Skeletal muscle satellite cell (primary cell): ENCODE measurements at regions not wholly inside any gene's neighbourhood (a gene's known extent, or its start where the extent isn't known, plus 50 kb on each side); places are given as distances from the start of the nearest gene placed in this dataset.
"Not testable (repeated sequence)": the region's sequence is repeated elsewhere in the genome, so short reads cannot be mapped to it uniquely, and the experiment has no call there.

Experiments used
- H3K27me3 ChIP-seq: 2 replicates; pipeline ENCODE4 v1.7.0; 2013; ENCODE audit warnings: low read length; ENCODE audit not compliant: control insufficient read depth, insufficient read depth
- H3K36me3 ChIP-seq: 2 replicates; pipeline ENCODE4 v1.7.0; 2013; ENCODE audit warnings: mild to moderate bottlenecking, control low read depth, low read length; ENCODE audit not compliant: insufficient read depth
- H3K4me1 ChIP-seq: 2 replicates; pipeline ENCODE4 v1.7.0; 2013; ENCODE audit warnings: low read length; ENCODE audit not compliant: control insufficient read depth, insufficient read depth
- H3K4me2 ChIP-seq: 2 replicates; pipeline ENCODE4 v1.7.0; 2013; ENCODE audit warnings: mild to moderate bottlenecking, low read length
- H3K4me3 ChIP-seq: 2 replicates; pipeline ENCODE4 v1.7.0; 2013; ENCODE audit warnings: low read length
- H3K9ac ChIP-seq: 2 replicates; pipeline ENCODE4 v1.7.0; 2013; ENCODE audit warnings: mild to moderate bottlenecking, low read depth, low read length, moderate library complexity
- H3K9me3 ChIP-seq: replicated peaks from 2 replicates; pipeline ENCODE4 v1.7.0; 2013; ENCODE audit warnings: mild to moderate bottlenecking, control low read depth, low read length

DNA sequence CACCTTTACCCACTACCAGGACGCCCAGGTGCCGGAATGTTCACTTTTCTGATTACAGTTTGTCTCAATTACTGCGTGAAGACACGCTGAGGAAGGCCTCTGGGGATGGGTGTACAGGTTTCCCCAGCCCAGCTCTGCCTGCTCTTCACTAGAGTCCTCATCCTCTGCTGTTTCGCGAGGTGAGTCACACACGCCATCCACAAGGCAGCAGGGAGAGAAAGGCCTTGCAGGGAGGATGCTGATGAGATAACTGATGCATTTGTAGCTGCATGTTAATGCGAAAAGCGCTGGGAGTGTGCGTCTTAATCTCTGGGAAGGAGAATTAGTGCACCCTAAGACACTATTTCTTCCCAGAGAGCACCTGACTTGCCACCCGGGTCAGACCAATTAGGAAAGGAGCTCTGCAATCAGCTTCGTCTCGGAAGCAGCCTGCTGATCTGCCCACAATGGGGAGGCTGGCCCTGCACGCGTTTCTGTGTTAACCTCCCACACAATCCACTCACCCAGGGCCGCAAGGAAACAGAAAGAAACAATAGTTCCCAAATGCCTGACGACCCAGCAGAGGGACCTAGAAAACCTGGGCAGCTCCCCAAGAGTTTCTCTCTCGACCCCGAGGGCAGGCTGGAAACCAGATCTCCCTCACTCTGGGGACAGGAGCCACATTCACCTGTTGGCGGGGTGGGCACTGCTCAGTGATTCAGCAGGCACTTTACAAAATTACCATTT lies 578.7 kb downstream of the GLRX3 start:
- Histone ChIP-seq H3K9me3 (peaks cover 44% of the 10 kb centered on the region), H3K4me2 (no peak overlapping the region), H3K4me1 (no peaks in the 10 kb centered on the region), H3K4me3 (no peak overlapping the region), H3K27me3 (no peaks in the 10 kb centered on the region), H3K9ac (no peak overlapping the region), H3K36me3 (no peaks in the 10 kb centered on the region)

DNA sequence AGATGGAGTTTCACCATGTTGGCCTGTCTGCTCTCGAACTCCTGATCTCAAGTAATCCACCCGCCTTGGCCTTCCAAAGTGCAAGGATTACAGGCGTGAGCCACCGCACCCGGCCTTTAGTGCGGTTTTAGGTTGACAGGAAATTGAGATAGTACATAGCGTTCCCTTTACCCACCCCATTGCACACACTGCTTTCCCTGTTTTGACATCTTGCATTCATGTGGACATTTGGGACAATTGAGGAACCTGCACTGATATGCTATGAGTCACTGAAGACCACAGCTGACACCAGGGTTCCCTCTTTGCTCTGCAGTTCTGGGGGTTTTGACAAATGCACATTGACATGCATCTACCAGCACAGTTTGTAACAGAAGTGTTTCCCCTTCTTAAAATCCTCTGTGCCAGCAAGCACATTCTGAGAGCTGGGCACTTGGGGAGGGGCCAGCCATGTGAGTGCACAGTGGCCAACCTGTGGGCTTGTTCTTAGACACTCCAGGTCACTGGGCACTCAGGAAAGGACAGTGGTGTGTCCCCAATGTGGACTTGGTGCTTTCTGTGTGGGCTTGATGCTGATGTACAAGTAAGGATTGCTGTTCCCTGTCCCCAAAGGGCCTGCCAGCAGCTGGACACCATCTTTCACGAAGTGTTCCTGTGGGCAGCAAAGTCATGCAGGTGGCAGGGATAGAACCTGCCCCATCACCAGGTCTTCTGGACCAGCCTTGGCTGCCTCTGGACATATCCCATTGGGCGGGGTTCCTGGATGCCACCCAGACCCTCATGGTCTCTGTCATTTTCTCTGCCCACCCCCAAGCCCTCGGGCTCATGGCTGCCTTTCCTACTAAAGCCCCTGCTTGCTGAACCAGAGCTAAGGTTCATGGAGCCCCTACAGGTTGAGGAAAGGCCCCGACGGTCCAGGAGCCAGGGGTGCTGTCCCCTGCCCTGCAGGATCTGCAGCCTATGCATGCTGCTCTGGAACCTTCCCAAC lies 579.8 kb downstream of the GLRX3 start:
- Histone ChIP-seq H3K36me3 (no peaks in the 10 kb centered on the region), H3K27me3 (no peaks in the 10 kb centered on the region), H3K4me1 (no peaks in the 10 kb centered on the region), H3K9ac (no peak overlapping the region), H3K9me3 (peaks cover 38% of the 10 kb centered on the region), H3K4me3 (no peak overlapping the region), H3K4me2 (no peak overlapping the region)

DNA sequence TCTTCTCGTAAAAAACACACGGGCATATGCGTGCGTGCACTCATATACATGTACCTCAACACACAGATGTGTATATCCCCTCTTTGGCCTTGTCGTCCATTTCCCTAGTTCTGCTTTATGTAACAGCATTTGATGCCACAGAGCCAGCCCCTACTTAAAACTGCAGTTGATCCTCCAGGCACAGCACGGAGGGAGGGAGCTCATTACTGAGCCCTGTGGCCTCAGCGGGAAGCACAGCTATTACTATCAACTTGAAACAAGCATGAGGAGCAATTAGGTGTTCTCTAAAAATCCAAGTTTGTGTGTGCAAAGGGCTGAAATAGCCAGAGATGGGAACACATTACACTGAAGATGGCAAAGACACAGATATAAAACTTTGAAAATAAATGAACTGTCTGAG lies 580.9 kb downstream of the GLRX3 start:
- no peak overlapping the region for H3K4me3 ChIP-seq
- peaks cover 32% of the 10 kb centered on the region for H3K9me3 ChIP-seq
- H3K9ac ChIP-seq, result no peak overlapping the region
- no peak overlapping the region for H3K4me2 ChIP-seq
- H3K4me1 ChIP-seq, result no peaks in the 10 kb centered on the region
- no peaks in the 10 kb centered on the region for H3K27me3 ChIP-seq
- no peaks in the 10 kb centered on the region for H3K36me3 ChIP-seq

DNA sequence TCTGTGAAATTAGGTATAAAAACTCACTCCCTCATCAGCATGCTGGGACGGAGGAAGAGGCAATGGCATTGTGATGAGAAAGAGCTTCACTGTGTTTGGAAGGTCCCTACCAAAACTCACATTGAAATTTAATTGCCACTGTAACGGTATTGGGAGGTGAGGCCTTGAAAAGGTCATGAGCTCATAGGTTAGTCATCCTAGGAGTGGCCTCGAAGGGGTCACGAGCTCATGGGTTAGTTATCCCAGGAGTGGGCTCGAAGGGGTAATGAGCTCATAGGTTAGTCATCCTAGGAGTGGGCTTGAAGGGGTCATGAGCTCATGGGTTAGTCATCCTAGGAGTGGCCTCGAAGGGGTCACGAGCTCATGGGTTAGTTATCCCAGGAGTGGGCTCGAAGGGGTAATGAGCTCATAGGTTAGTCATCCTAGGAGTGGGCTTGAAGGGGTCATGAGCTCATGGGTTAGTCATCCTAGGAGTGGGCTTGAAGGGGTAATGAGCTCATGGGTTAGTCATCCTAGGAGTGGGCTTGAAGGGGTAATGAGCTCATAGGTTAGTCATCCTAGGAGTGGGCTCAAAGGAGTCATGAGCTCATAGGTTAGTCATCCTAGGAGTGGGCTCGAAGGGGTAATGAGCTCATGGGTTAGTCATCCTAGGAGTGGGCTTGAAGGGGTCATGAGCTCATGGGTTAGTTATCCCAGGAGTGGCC lies 582.7 kb downstream of the GLRX3 start:
- H3K4me2 ChIP-seq, H3K4me1 ChIP-seq, H3K9ac ChIP-seq, H3K27me3 ChIP-seq, H3K36me3 ChIP-seq, H3K4me3 ChIP-seq: not testable (repeated sequence)
- H3K9me3 ChIP-seq, result peaks cover 29% of the 10 kb centered on the region

DNA sequence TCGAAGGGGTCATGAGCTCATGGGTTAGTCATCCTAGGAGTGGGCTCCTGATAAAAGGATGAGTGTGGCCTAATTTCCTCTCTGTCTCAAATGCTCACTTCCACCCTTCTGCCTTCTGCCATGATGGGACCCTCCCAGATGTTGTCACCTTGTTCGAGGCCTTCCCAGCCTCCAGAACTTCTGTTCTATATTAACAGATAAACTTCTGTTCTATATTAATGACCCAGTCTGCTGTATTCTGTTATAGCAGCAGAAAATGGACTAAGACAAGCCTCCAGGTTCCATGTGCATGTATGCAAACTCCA lies 583.2 kb downstream of the GLRX3 start:
- Histone ChIP-seq H3K4me2 (no peak overlapping the region), H3K9ac (no peak overlapping the region), H3K4me1 (no peaks in the 10 kb centered on the region), H3K9me3 (peaks cover 24% of the 10 kb centered on the region), H3K36me3 (no peaks in the 10 kb centered on the region), H3K4me3 (no peak overlapping the region), H3K27me3 (no peaks in the 10 kb centered on the region)

DNA sequence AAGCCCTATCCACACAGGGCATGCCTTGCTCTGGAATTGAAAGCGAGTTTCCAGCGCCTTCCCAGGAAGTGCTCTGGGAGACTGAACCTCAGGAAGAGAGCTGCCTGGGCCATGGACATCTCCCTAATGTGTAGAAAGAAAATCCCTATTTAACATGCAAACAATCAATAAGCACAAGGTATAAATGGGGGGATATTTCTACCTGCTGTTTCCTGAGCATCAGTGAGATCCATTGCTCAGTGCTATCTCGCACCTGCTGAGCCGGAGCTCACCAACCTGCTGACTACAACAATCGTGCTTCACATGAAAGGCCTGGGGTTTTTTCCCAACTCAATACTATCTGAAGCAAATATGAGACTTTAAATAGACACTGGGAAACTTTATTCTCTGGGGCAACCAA lies 584.0 kb downstream of the GLRX3 start:
- no peaks in the 10 kb centered on the region for H3K36me3 ChIP-seq
- no peaks in the 10 kb centered on the region for H3K27me3 ChIP-seq
- H3K9ac ChIP-seq, result no peak overlapping the region
- H3K9me3 ChIP-seq, result peaks cover 27% of the 10 kb centered on the region
- H3K4me3 ChIP-seq, result no peak overlapping the region
- no peaks in the 10 kb centered on the region for H3K4me1 ChIP-seq
- H3K4me2 ChIP-seq, result no peak overlapping the region

DNA sequence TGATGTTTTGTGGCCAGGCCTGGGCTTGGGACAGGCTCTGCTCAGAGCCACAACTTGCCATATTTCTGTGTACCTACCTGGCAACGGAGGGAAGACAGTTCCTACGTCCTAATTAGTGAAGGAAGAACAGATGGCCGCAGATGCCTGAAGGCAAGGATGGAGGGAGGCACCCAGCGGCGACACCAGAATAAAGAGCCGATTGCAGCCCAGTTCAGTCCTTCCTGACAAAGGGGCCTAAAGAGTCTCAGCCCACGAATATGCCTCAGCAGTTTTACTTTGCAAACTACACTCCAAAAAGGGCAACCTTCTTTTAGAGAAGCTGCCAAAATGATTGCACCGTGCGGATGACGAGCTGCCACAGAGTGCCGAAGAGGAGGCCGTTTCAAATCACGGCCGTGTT lies 585.8 kb downstream of the GLRX3 start:
- no peak overlapping the region for H3K4me2 ChIP-seq
- H3K9me3 ChIP-seq, result peaks cover 27% of the 10 kb centered on the region
- H3K9ac ChIP-seq, result no peak overlapping the region

DNA sequence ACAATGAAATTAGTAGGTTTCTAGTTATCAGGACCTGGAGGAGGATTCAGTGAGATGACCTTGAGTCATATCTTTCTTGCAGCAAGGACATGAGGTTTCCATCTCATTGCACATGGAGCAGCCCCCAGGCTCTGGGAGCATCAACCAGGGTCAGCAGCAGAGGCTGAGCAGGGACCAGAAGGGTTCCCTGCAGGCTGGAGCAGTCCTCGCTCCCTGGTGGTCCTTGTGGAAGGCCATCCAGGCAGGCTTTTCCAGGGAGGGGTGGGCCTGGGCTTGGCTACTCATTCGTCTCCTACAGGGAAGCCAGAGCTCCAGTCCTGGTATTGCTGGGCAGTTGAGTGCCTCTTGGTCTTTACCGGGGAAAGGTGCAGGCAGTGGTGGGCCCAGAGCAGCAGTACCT lies 587.5 kb downstream of the GLRX3 start:
- H3K9ac ChIP-seq, result no peak overlapping the region
- H3K4me3 ChIP-seq, result no peak overlapping the region
- no peak overlapping the region for H3K4me2 ChIP-seq
- no peaks in the 10 kb centered on the region for H3K27me3 ChIP-seq
- H3K4me1 ChIP-seq, result no peaks in the 10 kb centered on the region
- peaks cover 29% of the 10 kb centered on the region for H3K9me3 ChIP-seq
- no peaks in the 10 kb centered on the region for H3K36me3 ChIP-seq

More for the DNA sequence above, 585.8 kb downstream of the GLRX3 start:
- H3K36me3 ChIP-seq, result no peaks in the 10 kb centered on the region
- H3K27me3 ChIP-seq, result no peaks in the 10 kb centered on the region
- H3K4me1 ChIP-seq, result no peaks in the 10 kb centered on the region
- H3K4me3 ChIP-seq, result no peak overlapping the region

DNA sequence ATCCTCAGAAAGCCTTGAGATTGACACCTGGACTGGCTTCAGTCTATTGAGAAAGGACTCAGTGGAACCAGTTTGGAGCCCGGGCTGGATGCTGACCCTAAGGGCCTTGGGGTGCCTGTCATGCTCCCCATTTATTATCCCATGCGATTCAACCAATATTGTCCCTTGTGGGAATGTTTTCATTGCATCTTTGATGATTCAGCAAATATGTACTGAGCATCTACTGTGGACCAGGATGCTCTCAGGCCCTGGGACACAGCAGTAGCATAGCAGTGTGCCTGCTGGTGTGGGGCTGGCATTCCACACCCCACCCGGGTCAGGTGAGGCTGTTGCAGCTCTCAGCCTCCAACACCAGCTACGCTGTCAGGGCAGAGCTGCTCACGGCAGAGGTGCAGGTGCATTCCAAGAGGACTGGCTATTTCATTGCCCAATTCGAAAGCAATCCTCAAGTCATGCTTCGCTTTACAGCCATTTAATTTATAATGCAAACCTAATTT lies 586.0 kb downstream of the TCERG1L start:
- H3K27me3 ChIP-seq, result no peaks in the 10 kb centered on the region
- H3K9ac ChIP-seq, result no peak overlapping the region
- H3K9me3 ChIP-seq, result peaks cover 27% of the 10 kb centered on the region
- no peak overlapping the region for H3K4me2 ChIP-seq
- H3K4me1 ChIP-seq, result no peaks in the 10 kb centered on the region
- no peaks in the 10 kb centered on the region for H3K36me3 ChIP-seq
- H3K4me3 ChIP-seq, result no peak overlapping the region

DNA sequence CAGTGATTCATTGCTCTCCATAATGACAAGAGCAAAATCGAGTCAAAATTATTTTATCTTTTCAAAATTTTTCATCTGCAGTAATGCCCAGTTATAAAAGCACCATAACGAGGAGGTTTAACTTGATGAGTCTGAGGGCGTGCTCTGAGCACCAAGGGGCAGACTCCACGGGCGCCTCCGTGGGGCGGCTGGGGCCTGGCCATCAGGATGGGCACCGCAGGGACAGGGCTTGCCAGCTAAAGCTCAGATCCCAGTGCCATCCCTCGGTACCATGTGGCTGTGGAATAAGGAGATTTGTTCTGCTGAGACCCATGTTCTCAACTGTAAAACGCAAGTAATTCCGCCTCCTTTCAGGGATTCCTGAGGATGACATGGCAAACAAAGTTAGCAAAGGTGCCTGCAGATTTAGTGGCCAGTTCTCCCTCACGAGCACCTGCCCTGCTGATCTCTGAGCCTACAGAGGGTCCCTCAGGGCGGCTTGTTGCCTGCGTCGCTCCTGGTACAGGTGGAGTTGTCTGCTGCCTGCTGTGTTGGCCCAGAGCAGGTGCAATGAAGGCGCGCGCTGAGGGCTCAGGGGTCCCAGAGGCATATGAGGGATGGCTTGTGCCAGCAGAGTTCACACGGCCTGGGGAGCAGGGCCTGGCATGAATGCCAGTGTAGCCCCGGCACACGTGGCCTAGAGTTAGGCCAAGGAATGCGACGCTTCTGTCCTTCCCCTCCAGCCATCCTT lies 584.4 kb downstream of the TCERG1L start:
- H3K36me3 ChIP-seq, result no peaks in the 10 kb centered on the region
- H3K27me3 ChIP-seq, result no peaks in the 10 kb centered on the region
- H3K4me1 ChIP-seq, result no peaks in the 10 kb centered on the region
- no peak overlapping the region for H3K4me3 ChIP-seq
- peaks cover 27% of the 10 kb centered on the region for H3K9me3 ChIP-seq
- H3K4me2 ChIP-seq, result no peak overlapping the region
- no peak overlapping the region for H3K9ac ChIP-seq
